Left renal pelvis (tissue), 4 donors: ENCODE measurements at regions not wholly inside any gene's neighbourhood (a gene's known extent, or its start where the extent isn't known, plus 50 kb on each side); places are given as distances from the start of the nearest gene placed in this dataset.
"Not testable (repeated sequence)": the region's sequence is repeated elsewhere in the genome, so short reads cannot be mapped to it uniquely, and the experiment has no call there.

Source experiments
- DNase-seq, 4 donors: peaks; one replicate each; pipeline ENCODE4 v3.0.0-alpha.2; 2013; ENCODE audit warnings: low read depth in 4 of 4, low spot score in 3 of 4

DNA sequence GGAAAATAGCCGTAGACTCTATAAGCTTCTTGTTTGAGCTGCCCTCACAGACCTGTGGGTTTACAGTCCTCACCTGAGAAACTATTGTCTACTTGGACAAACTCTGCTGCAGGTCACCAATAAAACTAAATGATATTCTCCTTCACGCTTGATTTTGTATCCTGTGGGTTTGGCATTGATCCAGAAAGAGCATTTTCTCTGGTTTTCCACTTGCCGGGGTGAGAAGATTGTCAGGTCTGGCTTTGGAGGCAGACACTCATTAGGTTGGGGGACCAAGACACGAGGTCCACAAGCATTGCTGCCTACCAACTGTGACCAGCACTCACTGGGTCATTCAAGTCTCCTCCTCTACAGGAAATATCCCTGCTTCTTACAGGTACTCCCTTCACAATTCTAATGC lies 68.5 kb downstream of the CDC14C start:
- DNase-seq, result no peak

DNA sequence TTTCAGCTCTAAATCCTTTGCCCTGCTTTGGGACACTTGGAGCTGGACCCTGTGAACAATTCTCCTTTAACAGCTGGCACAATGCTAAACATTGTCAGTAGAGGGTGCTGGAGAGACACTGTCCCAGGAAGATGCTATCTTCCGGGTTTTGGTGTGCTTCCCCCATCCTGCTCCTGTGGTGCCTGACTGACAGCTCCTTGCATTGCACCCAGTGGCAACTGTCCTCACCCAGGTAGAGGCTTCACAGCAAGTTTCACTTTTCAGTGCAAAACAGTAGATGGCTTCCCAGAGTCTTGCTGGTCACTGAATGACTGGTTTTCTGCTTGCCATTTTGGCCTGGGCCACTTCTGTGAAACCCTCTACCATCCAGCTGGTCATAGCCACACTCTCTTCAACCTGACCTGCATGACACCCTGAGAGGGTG lies 77.3 kb downstream of the CDC14C start:
- peak in 1 of 4 donors; percentile 10 for DNase-seq

DNA sequence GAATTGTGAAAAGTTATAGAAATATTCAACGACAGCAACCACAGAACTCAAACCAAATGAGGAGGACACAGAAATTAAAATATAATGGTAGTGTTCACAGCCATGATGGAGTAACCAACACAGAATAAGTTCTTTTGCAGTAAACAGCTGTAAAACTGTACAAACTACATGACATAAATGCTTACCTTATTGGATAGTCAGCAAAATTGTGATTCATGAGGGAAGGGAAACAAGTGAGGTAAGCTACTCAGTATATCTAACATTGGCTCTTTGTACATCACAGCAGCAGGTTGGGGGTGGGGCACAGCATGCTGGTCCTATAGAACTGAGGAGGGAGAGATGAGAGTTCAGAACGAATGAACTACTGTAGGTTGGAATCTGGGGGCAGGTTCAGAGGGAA lies 86.4 kb downstream of the CDC14C start:
- no peak for DNase-seq

DNA sequence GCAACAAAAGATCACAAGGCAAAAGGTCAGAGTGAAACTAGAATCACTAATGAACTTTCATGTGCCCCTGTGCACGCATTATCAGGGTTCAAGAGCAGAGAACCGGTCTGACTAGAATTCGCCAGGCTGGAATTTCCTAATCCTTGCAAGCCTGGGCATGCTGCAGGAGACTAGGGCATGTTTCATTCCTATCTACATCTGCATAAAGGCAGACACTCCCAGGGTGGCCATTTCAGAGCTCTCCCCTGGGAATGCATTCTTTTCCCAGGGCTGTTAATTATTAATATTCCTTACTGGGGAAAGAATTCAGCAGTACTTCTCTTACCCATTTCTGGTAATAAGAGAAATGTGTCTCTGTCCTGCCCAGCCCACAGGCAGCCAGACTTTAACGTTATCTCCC lies 90.5 kb downstream of the CDC14C start:
- DNase-seq, result no peak

DNA sequence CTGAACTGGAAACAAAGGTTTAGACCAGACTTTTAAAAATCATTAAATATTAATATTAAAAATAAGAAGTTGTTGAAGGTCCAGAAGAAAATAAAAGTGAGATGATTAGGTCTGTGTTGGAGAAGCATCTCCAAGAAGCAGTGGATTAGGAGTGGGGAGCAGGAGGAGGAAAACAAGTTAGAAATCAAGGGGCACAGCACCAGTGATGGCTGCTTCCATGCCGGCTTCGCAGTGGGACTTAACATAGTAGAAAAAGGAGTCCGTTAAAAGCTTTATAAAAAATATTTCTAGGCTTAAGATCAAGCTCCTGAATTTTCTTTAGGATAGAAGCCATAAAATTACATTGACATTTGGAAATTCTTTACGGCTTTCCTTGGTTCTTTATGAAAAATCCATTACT lies 95.8 kb downstream of the CDC14C start:
- no peak for DNase-seq

DNA sequence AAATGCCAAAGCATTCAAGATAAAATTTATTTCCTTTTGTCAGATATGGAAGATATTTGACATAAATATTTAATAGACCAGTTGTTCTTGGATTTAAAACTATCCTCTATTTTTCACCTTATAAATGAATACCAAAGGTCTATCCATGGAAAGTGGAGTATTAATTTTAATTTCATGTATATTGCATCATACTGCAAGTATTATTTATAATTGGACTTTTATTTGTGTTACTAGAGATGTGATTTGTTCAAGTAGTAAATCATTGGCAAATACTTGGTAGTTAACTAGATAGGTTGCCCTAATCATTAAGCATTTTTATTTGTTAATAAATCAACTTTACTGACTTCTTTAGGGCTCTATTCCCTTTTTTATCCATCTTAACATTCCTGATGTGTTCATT lies 98.1 kb downstream of the CDC14C start:
- no peak for DNase-seq

DNA sequence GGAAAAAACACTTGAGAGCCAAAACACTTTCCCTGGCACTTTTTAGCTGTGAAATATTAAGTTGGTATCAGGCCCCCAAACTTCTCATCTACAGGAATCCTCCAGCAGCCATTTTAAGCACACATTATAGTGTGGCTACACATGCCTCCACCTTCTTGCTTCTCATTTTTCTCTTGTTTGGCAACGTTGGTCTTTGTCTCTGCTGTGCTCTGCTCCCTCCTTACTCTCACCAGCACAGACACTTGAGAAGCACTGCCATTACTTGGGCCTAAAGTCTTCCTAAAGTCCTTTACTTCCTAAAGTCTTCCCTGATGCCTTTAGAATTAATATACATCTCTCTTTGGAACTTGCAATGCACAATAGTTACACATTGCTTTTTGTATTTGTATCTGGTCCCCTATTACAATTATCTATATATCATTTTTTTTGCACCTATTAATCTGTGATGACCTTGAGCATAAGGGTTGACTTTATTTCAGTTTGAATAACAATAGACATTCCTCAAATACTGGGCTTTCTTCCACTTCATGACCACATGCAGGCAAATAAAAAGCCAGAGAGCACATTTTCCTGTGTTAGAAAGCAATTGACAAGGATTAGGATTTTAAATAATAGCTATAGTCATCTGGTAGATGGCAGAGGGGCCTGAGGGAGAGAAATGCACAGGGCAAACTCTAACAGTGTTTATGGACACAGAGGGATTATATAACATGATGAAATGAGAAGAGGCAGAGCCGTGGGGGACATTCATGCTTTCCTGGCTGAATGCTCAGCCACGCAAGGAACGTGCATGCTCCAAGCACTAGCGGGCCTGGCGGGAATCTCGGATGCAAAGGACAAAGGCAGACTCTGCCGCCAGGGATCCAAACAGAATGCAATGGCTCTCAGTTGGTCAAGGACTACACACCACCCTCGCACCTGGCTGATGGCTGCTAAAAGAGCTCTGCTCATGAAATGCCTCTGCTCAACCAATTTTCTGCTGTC lies 99.3 kb downstream of the CDC14C start:
- DNase-seq, result no peak

DNA sequence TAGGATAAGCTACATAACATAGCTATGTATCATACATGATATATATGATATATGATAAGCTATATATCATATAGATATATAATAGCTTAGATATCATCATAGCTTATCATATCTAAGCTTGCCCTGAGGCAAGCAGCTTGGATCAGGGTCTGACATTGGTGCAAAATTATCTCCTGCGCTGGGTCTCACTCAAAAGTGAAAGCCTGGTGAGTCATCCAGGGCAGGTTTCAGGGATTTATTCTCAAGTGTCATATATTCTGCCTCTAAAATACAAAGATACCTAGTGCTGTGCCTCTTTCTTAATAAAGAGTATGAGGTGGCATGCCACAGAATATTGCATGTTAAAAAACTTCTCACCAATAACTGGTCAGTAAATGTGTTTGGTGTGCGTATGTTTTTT lies 105.9 kb downstream of the CDC14C start:
- DNase-seq, result no peak

DNA sequence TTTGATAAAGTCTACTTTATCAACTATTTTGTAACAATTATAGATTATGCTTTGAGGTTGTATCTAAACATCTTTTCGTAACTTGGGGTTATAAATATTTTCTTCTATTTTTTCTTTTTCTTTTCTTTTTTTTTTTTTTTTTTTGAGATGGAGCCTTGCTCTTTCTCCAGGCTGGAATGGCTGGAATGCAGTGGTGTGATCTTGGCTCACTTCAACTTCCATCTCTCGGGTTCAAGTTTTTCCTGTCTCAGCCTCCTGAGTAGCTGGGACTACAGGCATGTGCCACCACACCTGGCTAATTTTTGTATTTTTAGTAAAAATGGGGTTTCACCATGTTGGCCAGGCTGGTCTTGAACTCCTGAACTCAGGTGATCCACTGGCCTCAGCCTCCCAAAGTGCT lies 108.8 kb downstream of the CDC14C start:
- DNase-seq, result not testable (repeated sequence)

DNA sequence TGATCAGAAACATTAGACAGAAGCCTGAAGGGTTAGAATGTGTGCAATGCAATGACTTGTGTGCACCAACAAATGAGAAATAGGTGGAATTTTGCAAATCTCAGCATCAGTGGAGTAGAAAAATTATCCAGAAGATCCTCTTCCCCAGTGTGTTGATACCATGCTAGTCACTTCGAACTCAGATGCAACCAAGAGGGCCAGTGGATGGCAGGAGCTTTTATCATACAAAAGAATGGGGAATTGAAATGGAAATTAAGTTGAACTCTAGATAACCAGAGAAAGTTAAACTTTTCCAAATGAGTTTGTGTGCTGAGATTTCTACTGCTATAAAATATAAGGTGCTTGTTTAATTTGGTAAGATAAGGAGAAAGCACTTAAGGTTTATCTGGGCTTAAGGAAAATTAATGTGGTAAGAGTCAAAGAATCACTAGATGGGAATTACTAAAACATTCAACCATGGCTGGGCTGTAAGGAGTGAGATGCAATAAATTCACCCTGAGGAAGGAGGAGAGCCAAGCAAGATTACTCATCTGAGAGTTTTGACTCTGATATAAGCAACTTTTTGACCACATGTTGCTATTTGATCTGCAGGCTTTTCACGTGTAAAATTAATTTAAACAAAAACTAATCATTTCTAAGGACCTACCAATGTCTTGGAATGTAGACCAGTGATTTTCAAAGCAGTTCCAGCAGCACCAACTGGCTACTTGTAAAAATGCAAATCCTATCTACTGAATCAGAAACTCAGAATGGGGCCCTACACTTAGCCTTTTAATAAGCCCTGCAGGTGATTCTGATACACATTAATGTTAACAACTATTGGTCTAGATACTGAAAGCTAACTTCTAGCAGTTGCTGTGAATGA lies 113.2 kb downstream of the CDC14C start:
- no peak for DNase-seq

DNA sequence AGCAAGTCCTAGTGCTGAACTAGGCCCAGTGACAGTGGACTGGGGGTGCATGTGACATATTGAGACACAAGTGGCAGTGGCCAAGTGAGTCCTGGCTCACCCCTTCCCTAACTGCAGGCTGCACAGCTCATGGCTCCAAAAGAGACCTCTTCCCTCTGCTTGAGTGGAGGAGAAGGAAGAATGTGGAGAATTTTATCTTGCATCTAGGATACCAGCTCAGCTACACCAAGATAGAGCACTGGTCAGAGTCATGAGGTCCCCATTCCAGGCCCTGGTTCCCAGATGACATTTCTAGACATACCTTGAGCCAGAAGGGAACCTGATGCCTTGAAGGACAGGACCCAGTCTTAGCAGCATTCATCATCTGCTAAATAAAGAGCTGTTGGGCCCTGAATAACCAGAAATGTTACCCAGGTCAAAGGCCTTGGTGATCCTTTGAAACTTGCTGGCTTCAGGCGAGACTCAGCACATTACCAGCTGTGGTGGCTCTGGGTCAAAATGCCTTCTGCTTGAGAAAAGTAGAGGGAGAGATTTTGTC lies 114.5 kb downstream of the CDC14C start:
- no peak for DNase-seq

DNA sequence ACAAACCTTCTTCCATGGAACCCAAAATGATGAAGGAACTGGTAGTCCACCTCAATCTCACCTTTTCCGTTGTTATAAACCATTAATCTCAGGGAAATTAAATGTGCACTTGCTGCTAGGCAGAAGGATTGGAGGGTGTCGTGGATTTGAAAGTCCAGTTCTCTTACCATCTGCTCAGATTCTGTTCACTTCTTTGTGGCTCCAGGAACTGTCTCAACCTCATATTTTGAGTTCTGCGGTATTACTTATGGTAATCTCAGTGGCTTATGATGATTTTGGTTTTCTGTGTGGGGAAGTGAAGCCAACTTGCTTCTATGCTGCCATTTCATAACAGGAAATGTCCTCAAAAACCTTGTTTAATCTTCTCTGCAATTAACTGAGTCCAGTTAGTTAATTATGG lies 136.4 kb downstream of the CDC14C start:
- no peak for DNase-seq

DNA sequence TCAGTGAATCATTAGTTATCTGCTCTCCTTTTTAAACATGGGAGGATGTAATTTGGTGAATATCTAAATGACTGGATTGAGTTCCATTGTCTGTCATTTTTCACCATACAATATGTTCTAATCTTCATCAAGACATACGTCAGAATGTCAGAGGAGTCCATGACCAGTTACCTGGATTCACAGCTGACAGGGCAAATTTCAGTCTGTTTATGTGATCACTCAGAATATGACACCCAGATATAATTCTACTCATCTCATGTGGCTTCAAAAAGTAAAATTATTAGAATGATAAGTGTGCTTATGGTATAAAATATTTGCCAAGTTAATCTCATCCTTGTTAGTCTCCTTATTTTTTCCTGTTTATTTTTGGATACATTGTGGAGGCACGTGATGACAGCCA lies 150.2 kb downstream of the CDC14C start:
- no peak for DNase-seq

DNA sequence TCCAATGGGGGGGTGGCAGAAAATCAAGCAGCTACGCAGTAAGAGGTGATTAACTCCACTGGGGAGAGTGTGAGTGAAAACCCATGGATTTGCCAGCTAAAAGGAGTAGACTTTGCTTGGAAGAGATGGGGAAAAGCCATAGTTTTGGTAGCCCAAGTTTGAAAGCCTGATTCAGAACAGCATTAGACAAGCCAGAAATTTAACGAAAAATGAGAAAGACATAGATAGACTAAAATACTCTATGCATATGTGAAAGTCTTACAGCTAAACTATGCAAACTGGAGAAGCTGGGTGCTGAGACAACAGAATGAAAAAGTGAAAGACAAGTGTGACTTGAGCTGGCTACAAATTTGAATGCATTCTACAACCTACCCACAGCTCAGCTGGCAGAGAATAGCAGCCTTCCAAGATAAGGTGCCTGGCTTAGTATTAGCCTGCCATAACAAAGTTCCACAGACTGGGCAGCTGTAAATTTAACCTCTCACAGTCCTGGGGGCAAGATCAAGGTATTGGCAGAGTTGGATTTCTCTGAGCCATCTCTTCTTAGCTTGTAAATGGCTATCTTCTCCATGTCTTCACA lies 156.6 kb downstream of the CDC14C start:
- DNase-seq, result no peak

DNA sequence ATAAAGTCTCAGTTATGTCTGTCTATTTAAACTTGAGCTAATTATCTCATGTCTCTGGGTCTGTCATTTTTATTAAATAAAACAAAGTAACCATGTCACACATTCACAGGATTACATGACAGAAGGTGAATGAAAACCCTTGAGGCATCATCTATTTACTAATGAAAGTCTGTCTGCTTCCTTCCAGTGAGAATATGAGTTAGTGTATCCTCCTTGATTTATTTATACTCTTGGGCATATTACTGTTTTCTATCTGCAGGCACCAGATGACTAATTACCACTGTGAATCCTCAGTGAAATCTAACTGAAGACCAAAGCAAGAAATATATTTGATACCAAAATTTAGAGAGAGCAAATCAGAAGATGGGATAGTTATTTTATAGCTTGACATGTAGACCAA lies 163.7 kb downstream of the CDC14C start:
- no peak for DNase-seq

DNA sequence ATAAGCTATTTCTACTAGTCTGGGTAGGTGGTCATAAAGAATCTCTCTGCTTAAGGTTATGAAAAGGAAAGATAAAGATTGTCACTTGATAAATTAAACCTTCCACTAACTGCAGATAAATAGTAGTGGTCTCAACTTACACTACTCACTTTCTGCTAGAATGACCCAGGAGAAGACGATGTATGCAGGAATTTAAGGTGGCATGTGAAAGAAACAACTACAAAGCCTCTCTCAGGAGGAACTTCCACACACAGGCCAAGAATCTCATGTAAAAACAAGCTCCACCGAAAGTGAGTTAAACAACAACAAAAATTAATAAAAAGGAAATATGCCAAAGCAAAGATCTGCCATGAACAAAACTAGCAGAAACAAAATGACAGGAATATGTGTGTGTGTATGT lies 165.4 kb downstream of the CDC14C start:
- no peak for DNase-seq

DNA sequence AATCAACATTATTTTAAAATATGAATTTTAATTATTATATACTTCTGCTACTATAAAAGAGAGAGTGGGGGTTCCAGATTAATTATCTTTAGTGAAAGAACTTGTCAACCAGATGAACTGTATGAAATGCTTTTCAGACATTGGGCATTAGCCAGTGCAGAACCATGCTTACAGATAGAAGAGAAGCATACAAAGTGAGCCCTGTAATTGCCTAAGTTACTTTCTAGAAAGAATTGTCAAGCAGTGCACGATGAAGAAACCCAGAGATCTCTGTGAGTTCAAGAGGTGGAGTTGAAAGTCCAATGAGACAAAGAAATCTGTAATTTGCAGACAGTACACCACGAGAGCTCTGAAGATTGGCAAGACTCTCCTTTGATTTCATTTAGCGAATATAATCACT lies 166.7 kb downstream of the CDC14C start:
- DNase-seq, result no peak

DNA sequence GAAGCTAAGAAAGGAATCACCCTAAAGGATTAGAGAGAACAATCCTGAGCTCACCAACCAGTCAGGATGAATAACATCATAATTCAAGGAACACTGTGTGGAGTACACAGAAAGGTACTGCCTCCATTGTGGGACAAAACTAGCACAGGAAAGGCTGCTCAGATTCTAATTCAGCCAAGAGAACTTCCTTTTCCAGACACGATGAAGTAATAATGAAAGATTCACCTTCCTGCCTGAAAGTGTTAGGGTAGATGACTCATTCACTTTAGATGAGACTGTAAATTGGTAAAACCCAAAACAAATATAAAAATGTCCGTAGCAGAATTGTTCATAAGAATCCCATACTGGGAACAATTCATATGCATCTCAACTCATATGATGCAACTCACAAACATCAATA lies 167.2 kb downstream of the CDC14C start:
- no peak for DNase-seq

DNA sequence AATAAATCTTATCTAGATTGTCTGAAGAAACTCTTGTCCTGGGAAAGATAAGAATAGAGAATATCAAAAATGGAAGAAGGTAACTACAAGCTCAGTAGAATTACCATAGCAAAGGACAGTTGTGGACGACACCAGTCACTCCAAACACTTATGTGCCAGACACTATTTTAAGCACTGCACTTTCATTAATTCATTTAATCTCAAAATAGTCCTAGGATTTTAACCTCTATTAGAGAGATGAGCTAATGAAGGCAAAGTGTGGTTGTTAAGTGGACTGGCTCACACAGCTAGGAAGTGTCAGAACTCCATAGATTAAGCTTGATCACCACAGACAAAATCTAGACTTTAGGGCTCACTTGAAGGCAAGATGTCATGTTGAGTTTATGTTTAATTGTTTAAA lies 168.9 kb downstream of the CDC14C start:
- no peak for DNase-seq

DNA sequence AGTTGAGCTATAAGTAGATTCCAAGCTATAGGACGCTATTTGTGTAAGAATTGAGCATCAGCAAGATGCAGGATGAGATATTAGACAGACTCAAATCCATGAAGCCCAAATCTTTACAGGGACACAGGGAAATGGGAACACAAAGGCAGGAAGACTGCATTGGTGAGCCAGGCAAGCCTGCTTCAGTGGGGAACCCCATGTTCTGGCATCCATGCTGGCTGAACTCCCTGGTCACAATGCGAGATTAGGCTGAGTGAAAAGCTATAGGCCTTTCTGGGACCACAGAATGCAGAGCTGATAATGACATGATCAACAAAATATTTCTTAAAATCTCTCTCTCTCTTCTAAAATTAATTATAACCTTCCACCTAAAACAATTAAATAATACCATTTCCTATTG lies 170.5 kb downstream of the CDC14C start:
- DNase-seq, result no peak
